GM19025 (cell line): ENCODE measurements at regions not wholly inside any gene's neighbourhood (a gene's known extent, or its start where the extent isn't known, plus 50 kb on each side); places are given as distances from the start of the nearest gene placed in this dataset.

Experiments
- ATAC-seq: cut with Tn5 transposase; IDR thresholded peaks from one replicate; pipeline ENCODE4 v1.9.1; 2021; ENCODE audit warnings: mild to moderate bottlenecking, low read depth, moderate library complexity; ENCODE audit not compliant: unreplicated experiment

DNA sequence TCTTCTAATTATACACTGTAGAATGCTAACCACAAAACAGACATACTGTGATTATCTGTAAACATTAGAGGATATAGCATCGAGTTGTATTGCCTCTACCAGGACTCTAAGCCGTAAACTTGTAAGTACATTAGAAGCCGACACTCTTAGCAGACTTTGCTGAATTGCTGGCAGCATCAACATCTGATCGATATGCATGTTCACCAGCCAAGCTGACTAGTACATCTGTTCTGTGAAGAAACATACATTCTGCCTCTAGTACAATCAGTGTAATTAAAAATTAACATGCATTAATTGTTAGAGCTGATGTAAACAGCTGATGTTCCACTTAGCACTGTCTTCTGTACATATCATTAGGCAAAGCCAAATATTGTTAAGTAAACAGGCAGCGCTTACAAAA lies 502.2 kb downstream of the NR4A2 start:
- ATAC-seq = no peak

DNA sequence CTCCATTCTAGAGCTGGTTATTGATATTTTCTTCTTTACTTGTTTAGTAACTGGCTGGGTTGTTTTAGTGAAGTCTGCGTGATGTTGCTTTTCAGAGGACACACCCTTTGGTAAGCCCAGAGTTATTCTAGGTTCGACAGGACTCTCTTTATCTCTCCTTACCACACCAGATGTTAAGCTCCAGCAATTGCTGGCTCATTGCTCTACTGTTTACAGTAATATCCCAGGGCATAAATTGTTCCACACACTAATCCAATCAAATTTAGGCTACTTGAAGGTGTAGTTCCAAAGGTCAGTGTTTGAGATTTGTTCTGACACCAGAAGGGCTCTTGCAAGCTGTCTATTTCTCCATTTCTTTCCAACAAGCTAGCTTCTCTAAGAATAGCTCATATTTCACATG lies 506.6 kb downstream of the NR4A2 start:
- no peak for ATAC-seq

DNA sequence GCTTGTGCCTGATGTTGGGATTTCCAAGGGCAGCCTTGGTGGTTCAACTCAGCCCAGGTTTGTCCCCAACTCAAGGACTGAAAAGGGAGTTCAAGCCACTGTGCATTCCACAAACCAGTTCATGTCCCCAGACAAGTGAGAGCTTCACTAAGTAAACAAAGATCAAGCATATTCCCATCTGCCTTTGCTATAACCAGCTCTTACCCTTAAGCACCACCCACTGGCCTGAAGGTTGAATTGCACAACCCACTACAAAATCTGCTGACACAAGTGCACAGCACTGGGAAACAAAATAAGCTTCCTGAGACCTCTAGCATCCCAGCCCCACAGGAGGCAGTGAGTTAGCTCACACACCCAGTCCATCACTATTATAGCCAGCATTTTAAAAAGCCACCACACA lies 516.7 kb downstream of the NR4A2 start:
- ATAC-seq = peak; percentile 66

DNA sequence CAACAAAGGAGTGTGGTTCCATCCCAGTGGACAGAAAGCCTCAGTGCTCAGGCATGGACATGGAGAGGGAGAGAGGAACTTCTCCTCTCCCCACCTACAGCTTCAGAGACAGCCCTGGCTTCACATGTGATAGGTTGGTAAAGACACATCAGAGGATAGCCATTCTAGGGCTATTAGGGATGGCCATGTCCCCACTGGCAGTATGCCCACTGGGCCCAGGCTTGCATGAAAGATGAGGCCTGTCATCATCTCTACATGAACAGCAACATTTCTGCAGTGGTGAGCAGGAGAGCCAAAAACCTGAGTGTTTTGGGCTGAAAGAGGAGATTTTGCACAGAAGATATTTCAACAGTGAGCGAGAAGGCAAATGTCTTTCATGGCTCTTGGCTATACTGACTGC lies 517.2 kb downstream of the NR4A2 start:
- no peak for ATAC-seq

DNA sequence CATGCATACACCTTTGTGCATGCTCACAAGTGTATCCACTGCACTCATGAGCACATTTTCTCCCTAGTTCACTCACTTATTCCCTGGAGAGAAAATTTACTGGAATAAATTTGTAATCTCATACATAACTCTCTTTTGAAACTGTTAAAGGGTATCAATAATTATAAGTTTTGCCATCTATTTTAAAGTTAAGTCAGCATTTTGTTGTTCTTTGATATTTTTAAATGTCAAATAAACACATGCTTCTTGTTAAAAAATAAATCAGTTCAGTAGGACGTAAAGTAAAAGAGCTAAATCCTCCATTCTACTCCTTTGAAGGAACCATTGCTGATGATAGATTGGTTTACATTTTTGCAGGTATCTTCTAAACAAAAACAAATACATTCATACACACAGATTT lies 522.1 kb downstream of the NR4A2 start:
- no peak for ATAC-seq

DNA sequence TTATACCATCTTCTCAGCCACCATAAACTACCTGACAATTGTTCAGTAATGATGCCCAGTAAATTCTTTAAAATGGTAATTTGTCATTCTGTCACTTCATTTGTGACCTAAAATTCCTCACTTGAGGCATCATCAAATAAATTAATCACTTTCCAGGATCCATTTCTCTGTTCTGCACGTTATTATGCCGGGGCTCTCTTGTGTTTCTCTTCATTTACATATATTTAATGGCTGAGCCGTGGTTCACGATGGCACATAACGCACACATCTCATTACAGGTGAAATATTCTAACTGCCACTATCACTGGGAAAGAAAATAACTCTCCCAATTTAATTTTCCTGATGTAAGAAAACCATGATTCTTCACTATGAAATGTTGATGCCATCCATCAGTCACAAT lies 529.6 kb downstream of the NR4A2 start:
- no peak for ATAC-seq

DNA sequence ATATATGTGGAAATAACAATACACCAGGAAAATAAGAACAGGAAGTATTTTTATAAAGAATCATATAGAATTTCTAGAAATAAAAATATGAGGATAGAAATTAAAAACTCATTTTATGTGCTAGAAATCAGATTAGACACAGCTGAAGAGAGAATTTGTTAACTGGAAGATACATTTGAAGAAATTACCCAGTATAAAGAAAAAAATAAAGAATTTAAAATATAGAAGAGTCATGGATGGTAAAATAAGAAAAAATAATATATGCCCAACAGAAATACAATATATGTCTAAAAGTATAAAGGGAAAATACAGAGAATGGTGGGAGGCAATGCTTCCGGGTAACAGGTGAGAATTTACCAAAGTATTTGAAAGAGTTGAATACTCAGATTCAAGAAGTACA lies 539.9 kb downstream of the NR4A2 start:
- no peak for ATAC-seq

DNA sequence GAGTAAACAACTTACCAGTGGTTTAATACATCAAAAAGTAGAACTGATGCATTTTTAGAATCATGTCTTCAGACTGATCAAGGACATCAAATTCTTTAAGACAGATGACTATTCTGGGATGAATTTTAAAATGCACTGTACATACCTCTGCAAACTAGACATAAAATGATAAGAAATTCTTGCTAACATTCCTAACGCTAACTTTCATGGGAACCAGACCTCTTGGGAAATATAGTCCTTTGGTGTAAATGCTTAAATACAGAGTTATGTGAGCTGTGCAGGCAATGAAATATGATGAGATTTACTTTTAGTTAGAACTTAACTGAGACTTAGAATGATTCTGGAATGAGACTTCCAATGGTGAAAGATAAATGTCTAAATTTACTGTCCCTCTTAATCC lies 562.0 kb downstream of the NR4A2 start:
- no peak for ATAC-seq

DNA sequence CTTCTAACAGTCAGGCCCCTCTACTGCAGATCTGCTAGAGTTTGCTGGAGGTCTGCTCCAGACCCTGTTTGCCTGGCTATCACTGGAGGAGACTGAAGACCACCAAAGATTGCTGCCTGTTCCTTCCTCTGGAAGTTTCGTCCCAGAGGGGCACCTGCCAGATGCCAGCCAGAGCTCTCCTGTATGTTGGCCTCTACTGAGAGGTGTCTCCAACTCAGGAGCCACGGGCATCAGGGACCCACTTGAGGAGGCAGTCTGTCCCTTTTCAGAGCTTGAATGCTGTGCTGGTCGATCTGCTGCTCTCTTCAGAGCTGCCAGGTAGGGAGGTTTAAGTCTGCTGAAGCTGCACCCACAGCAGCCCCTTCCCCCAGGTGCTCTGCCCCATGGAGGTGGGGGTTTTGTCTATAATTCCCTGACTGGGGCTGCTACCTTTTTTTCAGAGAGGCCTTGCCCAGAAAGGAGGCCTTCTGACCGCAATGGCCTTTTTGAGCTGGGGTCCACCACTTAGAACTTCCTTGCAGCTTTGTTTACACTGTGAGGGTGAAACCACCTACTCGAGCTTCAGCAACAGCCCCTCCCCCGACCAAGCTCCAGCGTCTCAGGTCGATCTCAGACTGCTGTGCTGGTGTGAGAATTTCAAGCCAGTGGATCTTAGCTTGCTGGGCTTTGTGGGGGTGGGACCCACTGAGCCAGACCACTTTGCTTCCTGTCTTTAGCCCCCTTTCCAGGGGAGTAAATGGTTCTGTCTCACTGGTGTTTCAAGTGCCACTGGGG lies 566.0 kb downstream of the NR4A2 start:
- no peak for ATAC-seq

DNA sequence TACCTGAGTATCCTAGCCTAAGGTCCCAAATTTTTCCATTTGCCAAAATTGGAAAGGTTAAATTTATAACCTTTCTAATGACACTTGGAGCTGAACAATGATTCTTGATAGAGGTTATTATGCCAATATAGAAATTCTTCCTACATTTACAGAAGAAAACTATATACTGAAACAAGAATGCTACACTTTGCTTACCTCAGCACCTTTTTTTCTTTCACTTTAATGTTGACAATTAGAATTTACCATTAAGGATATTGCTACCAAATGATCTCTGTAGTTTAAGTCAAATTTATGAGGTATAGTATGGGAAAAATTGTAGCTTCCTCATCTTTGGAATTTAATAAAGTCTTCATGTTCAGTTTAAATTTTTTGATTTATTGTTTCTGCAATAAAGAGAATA lies 577.0 kb downstream of the NR4A2 start:
- ATAC-seq = no peak

DNA sequence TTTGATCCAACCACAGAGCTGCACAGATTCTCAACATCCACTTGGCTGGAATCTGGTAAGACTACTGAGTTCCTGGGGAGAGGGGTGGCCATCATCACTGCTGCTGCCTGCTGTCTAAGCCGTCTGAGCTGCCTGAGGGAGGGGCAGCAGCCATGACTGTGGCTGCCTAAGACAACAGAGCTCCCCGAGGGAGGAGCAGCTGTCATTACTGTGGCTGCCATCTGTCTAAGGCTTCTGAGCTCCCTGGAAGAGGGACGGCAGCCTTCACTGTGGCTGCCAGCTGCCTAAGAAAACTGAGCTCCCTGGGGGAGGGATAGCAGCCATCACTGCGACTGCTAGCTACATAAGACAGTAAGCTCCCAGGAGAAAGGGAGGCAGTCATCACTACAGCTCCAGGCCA lies 584.4 kb downstream of the NR4A2 start:
- no peak for ATAC-seq

DNA sequence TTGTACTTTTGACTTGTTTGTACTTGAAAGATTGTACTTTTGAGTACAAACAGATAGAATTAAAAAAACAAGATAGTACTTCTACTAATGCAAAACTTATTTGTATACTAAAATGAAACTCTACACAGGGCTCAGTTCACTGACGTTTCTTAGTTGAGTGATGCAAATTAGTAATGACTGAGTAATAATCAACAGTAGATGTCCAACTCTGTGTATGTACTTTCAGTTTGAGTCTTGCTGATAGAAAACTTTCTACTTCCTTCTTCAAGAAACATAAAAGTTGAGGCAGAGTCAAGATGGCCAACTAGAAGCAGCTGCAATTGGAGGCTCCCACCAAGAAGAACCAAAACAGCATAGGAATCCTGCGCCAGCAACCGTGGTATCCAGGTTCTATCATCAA lies 585.0 kb downstream of the NR4A2 start:
- ATAC-seq = peak; percentile 46

DNA sequence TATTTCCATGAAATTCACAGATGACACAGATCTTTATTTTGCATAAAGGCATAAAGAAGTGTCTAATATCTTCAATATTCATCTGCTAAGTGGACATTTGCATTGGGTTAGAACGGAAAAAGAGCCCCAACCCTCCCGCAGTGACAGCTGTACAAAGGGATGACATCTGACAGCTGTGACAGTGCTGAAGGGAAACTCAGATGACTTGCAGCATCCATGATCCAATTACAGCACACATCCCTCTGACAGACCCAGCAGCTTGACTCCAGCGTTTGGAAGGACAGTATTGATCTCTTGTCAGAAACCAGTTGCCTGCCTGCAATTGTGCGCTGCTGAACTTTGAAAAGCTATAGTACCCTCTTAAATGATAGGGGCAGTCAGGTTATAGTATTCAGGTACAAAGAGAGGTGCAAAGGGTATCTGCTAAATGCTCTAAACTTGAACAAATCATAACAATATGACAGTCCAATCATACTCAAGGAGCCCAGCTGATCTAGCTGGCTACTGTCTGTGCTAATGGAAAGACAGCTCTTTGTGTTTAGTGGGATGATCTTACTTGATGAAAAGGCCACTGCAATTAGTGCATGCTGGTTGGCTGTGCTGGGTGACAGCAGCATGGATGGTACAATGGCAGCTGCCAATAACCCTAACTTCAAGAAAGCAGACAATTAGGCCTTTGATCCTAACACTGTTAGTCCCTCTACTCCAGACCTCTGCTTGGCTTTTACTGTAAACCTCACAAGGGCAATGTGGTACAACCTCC lies 599.2 kb downstream of the NR4A2 start:
- ATAC-seq = no peak

DNA sequence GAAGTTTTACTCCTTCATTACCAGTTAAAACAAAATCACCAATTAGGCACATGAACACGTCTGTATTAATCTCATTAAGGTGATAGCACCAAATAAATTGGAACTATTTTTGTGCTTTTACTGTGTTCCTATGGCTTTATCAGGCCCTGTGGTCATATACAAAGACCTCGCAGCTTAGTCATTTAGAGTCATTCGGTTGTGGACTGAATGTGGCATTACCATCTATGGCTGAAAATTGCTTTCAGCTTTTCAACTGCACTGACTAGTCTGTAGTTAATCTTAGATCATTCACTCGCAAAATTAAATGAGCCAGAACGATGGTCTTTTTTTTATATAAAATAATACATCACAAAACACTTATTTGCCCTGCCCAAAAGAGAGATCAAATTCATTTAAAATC lies 601.7 kb downstream of the NR4A2 start:
- ATAC-seq = no peak

DNA sequence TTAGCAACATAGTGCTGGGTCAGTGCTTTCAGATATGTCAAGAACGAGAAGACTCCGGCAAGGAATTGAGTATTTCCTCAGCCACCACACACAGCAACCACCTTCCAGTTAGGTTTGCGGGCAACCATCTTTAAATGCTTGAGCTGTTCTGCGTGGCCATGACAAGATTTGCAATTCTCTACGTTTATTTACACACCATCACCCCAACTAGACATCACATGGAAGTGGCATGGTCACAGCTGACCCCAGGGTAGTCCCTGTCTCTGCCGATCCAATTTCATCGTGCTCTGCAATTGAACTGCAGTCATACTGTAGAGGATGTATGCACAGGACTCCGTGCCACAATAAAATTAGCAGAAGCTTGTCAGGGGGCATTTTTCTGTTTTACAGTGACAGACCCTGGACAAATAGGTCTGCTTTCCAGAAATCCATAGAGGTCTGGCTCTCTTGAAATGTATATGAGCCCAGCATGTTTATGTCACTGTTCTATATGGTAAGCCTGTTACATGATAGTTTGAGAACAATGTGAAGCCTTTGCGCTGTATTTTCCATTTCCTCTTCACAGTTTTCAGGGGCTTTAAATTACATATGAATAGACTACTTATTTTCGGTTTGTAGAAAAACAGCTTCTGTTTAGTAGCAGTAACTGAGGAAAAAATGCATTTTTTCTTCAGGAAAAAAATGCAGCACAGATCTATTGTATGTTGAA lies 605.2 kb downstream of the NR4A2 start:
- no peak for ATAC-seq

DNA sequence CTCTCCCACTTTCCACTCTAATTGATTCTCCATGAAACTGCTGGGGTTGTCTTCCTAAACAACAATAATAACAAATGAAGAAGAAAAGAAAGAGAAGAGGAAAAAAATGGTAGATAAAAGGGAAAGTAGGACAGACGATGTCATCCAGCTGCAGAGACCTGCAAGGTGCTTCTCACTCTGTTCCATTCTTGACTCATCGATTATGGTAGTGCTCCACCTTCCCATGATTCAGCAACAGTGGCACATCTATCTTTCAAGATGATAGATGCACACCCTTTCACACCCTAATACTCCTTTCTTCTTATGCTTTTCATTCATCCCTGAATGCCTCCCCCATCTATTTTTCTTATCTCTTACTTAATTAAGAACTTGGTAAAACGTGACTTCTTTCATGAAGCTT lies 610.2 kb downstream of the NR4A2 start:
- no peak for ATAC-seq

DNA sequence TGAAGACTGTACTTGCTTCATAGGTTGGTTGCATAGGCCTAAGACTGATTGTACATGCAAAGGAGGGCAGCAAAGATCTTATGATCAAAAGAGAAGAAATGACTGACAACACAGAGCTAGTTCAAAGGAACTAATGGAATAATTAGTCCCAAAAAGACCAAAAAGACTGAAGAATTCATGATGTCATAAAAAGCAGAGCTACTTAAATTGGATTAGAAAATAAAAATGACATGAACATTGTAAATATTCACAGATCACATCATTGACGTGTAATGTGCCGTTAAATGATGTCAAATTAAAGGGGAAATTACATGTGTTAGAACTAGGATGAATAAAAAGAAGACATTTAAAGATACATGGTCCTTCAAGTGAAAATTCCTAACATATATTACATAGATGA lies 616.8 kb downstream of the NR4A2 start:
- no peak for ATAC-seq

DNA sequence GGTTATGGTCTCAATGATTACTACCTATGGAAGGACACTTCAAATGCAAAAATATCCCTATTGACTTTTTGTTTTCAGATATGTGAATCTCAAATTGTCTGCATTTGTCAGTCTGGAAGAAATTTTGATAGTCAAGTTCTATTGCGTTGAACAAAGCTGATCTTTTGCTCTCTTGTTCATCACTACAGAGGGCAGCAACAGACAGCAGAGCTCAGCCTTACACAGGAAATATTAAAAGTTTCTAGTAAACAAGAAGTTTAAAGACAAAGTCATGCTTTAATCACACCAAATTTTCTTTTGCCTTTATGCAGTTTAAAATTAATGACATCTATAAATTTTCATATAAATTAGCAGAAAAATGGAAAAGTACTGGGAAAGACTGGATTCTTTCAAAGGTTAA lies 617.5 kb downstream of the NR4A2 start:
- no peak for ATAC-seq

DNA sequence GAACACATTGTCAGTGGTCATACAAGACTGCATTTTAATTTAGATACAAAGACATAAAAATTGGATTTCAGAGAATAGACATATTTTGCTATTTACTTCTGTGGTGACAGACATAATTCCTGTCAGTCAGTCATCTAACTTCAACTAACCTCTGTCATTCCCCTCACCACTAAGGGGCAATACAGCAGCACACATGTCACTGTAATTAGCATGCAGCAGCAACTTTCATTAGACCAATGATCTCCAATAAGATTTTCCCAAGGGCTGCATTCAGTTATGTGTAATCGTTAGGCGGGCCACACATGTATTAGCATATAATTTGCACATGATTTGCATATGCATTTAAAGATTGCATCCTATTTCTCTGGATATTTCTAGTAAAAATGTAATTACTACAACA lies 624.5 kb downstream of the NR4A2 start:
- no peak for ATAC-seq

DNA sequence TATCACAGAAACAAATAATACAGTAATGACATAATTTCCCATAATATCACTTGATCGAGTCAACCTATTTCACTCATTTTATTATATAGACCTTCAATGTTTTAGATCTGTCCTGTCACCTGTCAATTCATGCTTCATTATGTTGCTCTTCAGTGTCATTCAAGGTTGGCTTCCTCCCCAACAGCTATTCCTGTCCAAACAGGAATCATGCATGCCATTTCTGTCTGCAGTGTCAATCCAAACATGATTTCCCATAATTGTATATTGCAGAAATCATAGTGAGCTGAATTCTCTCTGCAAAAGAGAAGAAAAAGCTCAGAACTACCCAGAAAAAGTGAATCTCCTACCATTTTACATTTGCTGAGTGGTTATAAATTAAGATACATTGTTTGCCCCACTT lies 628.6 kb downstream of the NR4A2 start:
- ATAC-seq = no peak

DNA sequence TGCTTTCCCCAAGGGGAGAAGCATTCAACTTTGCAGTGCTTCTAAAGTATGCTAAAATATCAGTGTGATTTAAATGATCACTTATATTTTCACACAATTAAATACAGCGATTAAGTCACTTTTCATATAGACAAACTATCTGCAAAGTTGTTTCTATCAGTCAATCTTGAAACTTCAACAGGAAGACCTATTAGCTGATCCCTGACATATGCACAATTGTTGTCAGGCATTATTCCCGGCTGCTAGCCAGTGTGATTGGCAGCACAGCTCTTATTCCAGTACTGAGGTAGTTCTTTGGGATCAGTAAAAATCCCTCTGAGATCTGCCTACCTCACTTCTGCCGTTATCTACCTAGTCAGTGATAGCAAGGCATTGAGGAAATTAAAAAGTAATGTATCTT lies 629.5 kb downstream of the NR4A2 start:
- ATAC-seq = no peak

DNA sequence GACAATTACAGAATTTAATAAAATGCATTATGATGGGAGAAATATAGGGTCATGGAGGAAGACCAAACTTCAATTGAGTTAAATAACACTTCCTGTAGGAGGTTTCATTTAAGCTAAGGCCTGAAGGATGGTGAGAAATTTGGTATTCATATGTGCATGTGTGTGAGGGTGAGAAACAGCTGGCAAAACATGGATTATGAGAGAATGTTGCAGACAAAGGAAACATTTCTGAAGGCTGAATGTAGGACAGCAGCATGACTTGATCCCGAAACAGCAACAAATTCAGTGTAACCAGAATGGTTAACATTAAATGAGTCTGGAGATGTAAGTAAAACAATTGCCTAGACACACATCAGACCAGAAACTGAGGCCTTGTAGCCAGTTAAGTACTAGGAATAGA lies 630.8 kb downstream of the NR4A2 start:
- no peak for ATAC-seq
